NCI-H1436 treated with DMSO at 0.1 percent for 48 hours (cell line): ENCODE measurements at regions not wholly inside any gene's neighbourhood (a gene's known extent, or its start where the extent isn't known, plus 50 kb on each side); places are given as distances from the start of the nearest gene placed in this dataset.
"Not testable (repeated sequence)": the region's sequence is repeated elsewhere in the genome, so short reads cannot be mapped to it uniquely, and the experiment has no call there.

Source experiments
- DNase-seq: peaks from one replicate; lab custom pipeline; 2025; lab: John Stamatoyannopoulos, UW

GRCh38 chr6:137802408-137803182 is 64.5 kb upstream of the TNFAIP3 start:
- no peak for DNase-seq

- DNase-seq: no peak
These were observed 62.4 kb upstream of the TNFAIP3 start for GRCh38 chr6:137804637-137805036.

GRCh38 chr6:137805622-137806021 is 61.4 kb upstream of the TNFAIP3 start:
- no peak for DNase-seq

- no peak for DNase-seq
These were observed 60.0 kb upstream of the TNFAIP3 start for GRCh38 chr6:137806914-137807682.

- DNase-seq: no peak
These were observed 58.9 kb upstream of the TNFAIP3 start for GRCh38 chr6:137808191-137808590.

GRCh38 chr6:137808836-137809315 is 58.2 kb upstream of the TNFAIP3 start:
- no peak for DNase-seq

GRCh38 chr6:137809895-137810553 is 57.0 kb upstream of the TNFAIP3 start:
- not testable (repeated sequence) for DNase-seq

- no peak for DNase-seq
These were observed 56.4 kb upstream of the TNFAIP3 start for GRCh38 chr6:137810554-137811120.

- no peak for DNase-seq
These were observed 55.7 kb upstream of the TNFAIP3 start for GRCh38 chr6:137811121-137811915.

GRCh38 chr6:137811916-137812553 is 55.0 kb upstream of the TNFAIP3 start:
- no peak for DNase-seq

- no peak for DNase-seq
These were observed 53.6 kb upstream of the TNFAIP3 start for GRCh38 chr6:137813308-137813970.

GRCh38 chr6:137814030-137814429 is 53.0 kb upstream of the TNFAIP3 start:
- DNase-seq: not testable (repeated sequence)

- no peak for DNase-seq
These were observed 51.4 kb upstream of the TNFAIP3 start for GRCh38 chr6:137815692-137816091.

- no peak for DNase-seq
These were observed 50.9 kb upstream of the TNFAIP3 start for GRCh38 chr6:137816133-137816579.

GRCh38 chr6:137816688-137817618 is 50.1 kb upstream of the TNFAIP3 start:
- DNase-seq: no peak
